ENCODE measurements at regions not wholly inside any gene's neighbourhood (a gene's known extent, or its start where the extent isn't known, plus 50 kb on each side); places are given as distances from the start of the nearest gene placed in this dataset.

- H3F3A ChIP-seq (ENCODE audit: insufficient read depth, low read length), result no peaks in the 10 kb centered on the region
Measured at GRCh38 chr3:31285833-31286486, 246.8 kb upstream of the STT3B start.

GRCh38 chr3:31288224-31288623 lies 244.5 kb upstream of the STT3B start:
- Histone ChIP-seq H2AFZ (ENCODE audit: low read length) (no peak overlapping the region), H3K4me3 (ENCODE audit: low read depth, low read length, poor library complexity, severe bottlenecking) (no peak overlapping the region), H3K36me3 (ENCODE audit: insufficient read depth, low read length) (no peaks in the 10 kb centered on the region), H3K9me2 (ENCODE audit: low read depth, low read length) (no peaks in the 10 kb centered on the region), H3K9ac (ENCODE audit: low read length) (no peak overlapping the region), H3K79me2 (ENCODE audit: insufficient read depth, low read length) (no peaks in the 10 kb centered on the region), H3K9me3 (ENCODE audit: low read length) (no peaks in the 10 kb centered on the region), H3F3A (ENCODE audit: insufficient read depth, low read length) (no peaks in the 10 kb centered on the region), H3K4me1 (ENCODE audit: insufficient read depth, low read length, severe bottlenecking) (no peaks in the 10 kb centered on the region), H3K27me3 (ENCODE audit: insufficient read depth, low read length) (no peaks in the 10 kb centered on the region), H3K27ac (ENCODE audit: low read depth, low read length, poor library complexity, severe bottlenecking) (no peak overlapping the region), H4K20me1 (ENCODE audit: insufficient read depth, low read length) (no peaks in the 10 kb centered on the region), H3K4me2 (ENCODE audit: low read length) (no peak overlapping the region)
- TF ChIP-seq EZH2 (IDR thresholded peaks at IDR 0.05; ENCODE audit: borderline replicate concordance, low read length), result no peak
- TF ChIP-seq CTCF (IDR thresholded peaks at IDR 0.05; ENCODE audit: low read length), result no peak

More at GRCh38 chr3:31285833-31286486, 246.8 kb upstream of the STT3B start:
- Histone ChIP-seq H3K9ac (ENCODE audit: low read length) (no peak overlapping the region), H3K4me2 (ENCODE audit: low read length) (no peak overlapping the region), H3K4me3 (ENCODE audit: low read depth, low read length, poor library complexity, severe bottlenecking) (no peak overlapping the region), H2AFZ (ENCODE audit: low read length) (no peak overlapping the region), H3K9me3 (ENCODE audit: low read length) (no peaks in the 10 kb centered on the region), H3K27ac (ENCODE audit: low read depth, low read length, poor library complexity, severe bottlenecking) (no peak overlapping the region), H4K20me1 (ENCODE audit: insufficient read depth, low read length) (no peaks in the 10 kb centered on the region), H3K79me2 (ENCODE audit: insufficient read depth, low read length) (no peaks in the 10 kb centered on the region), H3K36me3 (ENCODE audit: insufficient read depth, low read length) (no peaks in the 10 kb centered on the region), H3K9me2 (ENCODE audit: low read depth, low read length) (no peaks in the 10 kb centered on the region), H3K27me3 (ENCODE audit: insufficient read depth, low read length) (no peaks in the 10 kb centered on the region), H3K4me1 (ENCODE audit: insufficient read depth, low read length, severe bottlenecking) (no peaks in the 10 kb centered on the region)
- TF ChIP-seq EZH2 (IDR thresholded peaks at IDR 0.05; ENCODE audit: borderline replicate concordance, low read length), result no peak

- H4K20me1 ChIP-seq (ENCODE audit: insufficient read depth, low read length), result no peaks in the 10 kb centered on the region
- TF ChIP-seq EZH2 (IDR thresholded peaks at IDR 0.05; ENCODE audit: borderline replicate concordance, low read length) (no peak), CTCF (IDR thresholded peaks at IDR 0.05; ENCODE audit: low read length) (no peak)
- no peak overlapping the region for H3K4me2 ChIP-seq (ENCODE audit: low read length)
- H3K27me3 ChIP-seq (ENCODE audit: insufficient read depth, low read length), result no peaks in the 10 kb centered on the region
- H3K4me3 ChIP-seq (ENCODE audit: low read depth, low read length, poor library complexity, severe bottlenecking), result no peak overlapping the region
- H3K9ac ChIP-seq (ENCODE audit: low read length), result no peak overlapping the region
- no peak overlapping the region for H3K27ac ChIP-seq (ENCODE audit: low read depth, low read length, poor library complexity, severe bottlenecking)
- H2AFZ ChIP-seq (ENCODE audit: low read length), result no peak overlapping the region
- H3F3A ChIP-seq (ENCODE audit: insufficient read depth, low read length), result no peaks in the 10 kb centered on the region
- no peaks in the 10 kb centered on the region for H3K9me3 ChIP-seq (ENCODE audit: low read length)
- no peaks in the 10 kb centered on the region for H3K79me2 ChIP-seq (ENCODE audit: insufficient read depth, low read length)
- H3K9me2 ChIP-seq (ENCODE audit: low read depth, low read length), result no peaks in the 10 kb centered on the region
- H3K36me3 ChIP-seq (ENCODE audit: insufficient read depth, low read length), result no peaks in the 10 kb centered on the region
- no peaks in the 10 kb centered on the region for H3K4me1 ChIP-seq (ENCODE audit: insufficient read depth, low read length, severe bottlenecking)
Measured at GRCh38 chr3:31288641-31289100, 244.1 kb upstream of the STT3B start.

- Histone ChIP-seq H3K9me2 (ENCODE audit: low read depth, low read length) (no peaks in the 10 kb centered on the region), H3K27ac (ENCODE audit: low read depth, low read length, poor library complexity, severe bottlenecking) (no peak overlapping the region), H3K9me3 (ENCODE audit: low read length) (no peaks in the 10 kb centered on the region), H3K36me3 (ENCODE audit: insufficient read depth, low read length) (no peaks in the 10 kb centered on the region), H4K20me1 (ENCODE audit: insufficient read depth, low read length) (no peaks in the 10 kb centered on the region), H3K4me1 (ENCODE audit: insufficient read depth, low read length, severe bottlenecking) (no peaks in the 10 kb centered on the region), H3K27me3 (ENCODE audit: insufficient read depth, low read length) (no peaks in the 10 kb centered on the region), H3K79me2 (ENCODE audit: insufficient read depth, low read length) (no peaks in the 10 kb centered on the region), H2AFZ (ENCODE audit: low read length) (no peak overlapping the region), H3F3A (ENCODE audit: insufficient read depth, low read length) (no peaks in the 10 kb centered on the region), H3K9ac (ENCODE audit: low read length) (no peak overlapping the region), H3K4me2 (ENCODE audit: low read length) (no peak overlapping the region), H3K4me3 (ENCODE audit: low read depth, low read length, poor library complexity, severe bottlenecking) (no peak overlapping the region)
- TF ChIP-seq CTCF (IDR thresholded peaks at IDR 0.05; ENCODE audit: low read length) (no peak), EZH2 (IDR thresholded peaks at IDR 0.05; ENCODE audit: borderline replicate concordance, low read length) (no peak)
Measured at GRCh38 chr3:31289584-31289983, 243.1 kb upstream of the STT3B start.
